ENCODE measurements at regions not wholly inside any gene's neighbourhood (a gene's known extent, or its start where the extent isn't known, plus 50 kb on each side); places are given as distances from the start of the nearest gene placed in this dataset.

DNA sequence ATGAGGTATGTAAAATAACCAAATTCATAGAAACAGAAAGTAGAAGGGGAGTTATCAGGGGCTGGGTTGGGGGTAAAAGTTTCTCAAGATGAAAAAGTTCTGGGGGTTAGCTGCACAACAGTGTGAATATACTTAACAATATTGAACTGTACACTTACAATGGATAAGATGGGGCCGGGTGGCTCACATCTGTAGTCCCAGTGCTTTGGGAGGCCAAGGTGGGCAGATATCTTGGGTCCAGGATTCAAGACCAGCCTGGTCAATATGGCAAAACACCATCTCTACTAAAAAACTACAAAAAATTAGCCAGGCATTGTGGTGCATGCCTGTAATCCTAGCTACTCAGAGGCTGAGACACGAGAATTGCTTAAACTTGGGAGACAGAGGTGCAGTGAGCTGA lies 274.3 kb downstream of the TJP1 start:
- Histone ChIP-seq H3K79me2 (ENCODE audit: insufficient read depth, low read length) (no peaks in the 10 kb centered on the region), H3K4me3 (ENCODE audit: low read depth in 1 of 2, low read length in 2 of 2) (no peak overlapping the region), H3K27ac (ENCODE audit: low read length) (no peak overlapping the region), H2AFZ (ENCODE audit: low read depth, low read length) (no peak overlapping the region), H3K4me2 (ENCODE audit: insufficient read depth, low read length) (no peak overlapping the region), H3K27me3 (ENCODE audit: insufficient read depth, low read length, poor library complexity) (no peaks in the 10 kb centered on the region), H3K9me3 (ENCODE audit: insufficient read depth, low read length, severe bottlenecking) (no peaks in the 10 kb centered on the region), H3K9ac (ENCODE audit: low read depth, low read length) (no peak overlapping the region), H4K20me1 (ENCODE audit: insufficient read depth, low read length) (no peaks in the 10 kb centered on the region), H3K36me3 (ENCODE audit: insufficient read depth, low read length) (no peaks in the 10 kb centered on the region), H3K4me1 (ENCODE audit: insufficient read depth, low read length) (no peaks in the 10 kb centered on the region)
- ATAC-seq (ENCODE audit: insufficient read depth, low read depth) = no peak
- no peak for DNase-seq
- TF ChIP-seq EZH2 (IDR thresholded peaks at IDR 0.05; ENCODE audit: borderline replicate concordance, low read depth, low read length, severe bottlenecking) = no peak
- TF ChIP-seq, protein P1, sequence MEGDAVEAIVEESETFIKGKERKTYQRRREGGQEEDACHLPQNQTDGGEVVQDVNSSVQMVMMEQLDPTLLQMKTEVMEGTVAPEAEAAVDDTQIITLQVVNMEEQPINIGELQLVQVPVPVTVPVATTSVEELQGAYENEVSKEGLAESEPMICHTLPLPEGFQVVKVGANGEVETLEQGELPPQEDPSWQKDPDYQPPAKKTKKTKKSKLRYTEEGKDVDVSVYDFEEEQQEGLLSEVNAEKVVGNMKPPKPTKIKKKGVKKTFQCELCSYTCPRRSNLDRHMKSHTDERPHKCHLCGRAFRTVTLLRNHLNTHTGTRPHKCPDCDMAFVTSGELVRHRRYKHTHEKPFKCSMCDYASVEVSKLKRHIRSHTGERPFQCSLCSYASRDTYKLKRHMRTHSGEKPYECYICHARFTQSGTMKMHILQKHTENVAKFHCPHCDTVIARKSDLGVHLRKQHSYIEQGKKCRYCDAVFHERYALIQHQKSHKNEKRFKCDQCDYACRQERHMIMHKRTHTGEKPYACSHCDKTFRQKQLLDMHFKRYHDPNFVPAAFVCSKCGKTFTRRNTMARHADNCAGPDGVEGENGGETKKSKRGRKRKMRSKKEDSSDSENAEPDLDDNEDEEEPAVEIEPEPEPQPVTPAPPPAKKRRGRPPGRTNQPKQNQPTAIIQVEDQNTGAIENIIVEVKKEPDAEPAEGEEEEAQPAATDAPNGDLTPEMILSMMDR (IDR thresholded peaks at IDR 0.05; ENCODE audit: borderline replicate concordance, extremely low read depth, low read length, poor library complexity, severe bottlenecking) = no peak

DNA sequence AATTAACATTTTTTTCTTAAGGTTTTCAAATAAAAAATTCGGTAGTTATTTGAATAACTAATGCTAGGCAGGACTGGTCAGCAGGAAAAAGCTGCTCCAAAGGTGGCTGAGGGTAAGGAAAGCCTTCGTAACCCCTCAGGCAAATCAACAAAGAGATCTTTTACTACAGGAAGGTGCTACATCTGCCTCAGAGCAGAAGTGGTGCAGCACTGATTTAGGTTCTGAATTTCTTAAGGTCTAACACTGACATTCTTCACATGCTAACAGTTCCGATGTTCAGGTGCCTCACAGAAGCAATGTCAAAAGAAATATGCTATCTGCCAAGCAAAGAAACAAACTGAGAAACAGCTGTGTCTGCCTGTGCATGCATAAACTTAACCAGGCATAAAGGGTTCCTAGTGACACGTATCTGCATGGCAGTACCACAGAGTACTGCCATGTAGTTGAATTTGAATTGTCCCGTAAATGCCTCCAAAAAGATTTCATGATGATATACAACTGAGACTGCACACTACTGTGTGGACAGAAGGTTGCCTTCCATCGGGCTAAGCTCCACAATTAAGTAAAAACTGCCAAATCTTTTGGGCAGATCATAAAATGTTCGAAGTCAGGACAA lies 275.0 kb upstream of the NSMCE3 start:
- Histone ChIP-seq H3K9me3 (ENCODE audit: insufficient read depth, low read length, severe bottlenecking) (no peaks in the 10 kb centered on the region), H2AFZ (ENCODE audit: low read depth, low read length) (no peak overlapping the region), H4K20me1 (ENCODE audit: insufficient read depth, low read length) (no peaks in the 10 kb centered on the region), H3K4me1 (ENCODE audit: insufficient read depth, low read length) (no peaks in the 10 kb centered on the region), H3K27me3 (ENCODE audit: insufficient read depth, low read length, poor library complexity) (no peaks in the 10 kb centered on the region), H3K9ac (ENCODE audit: low read depth, low read length) (no peak overlapping the region), H3K27ac (ENCODE audit: low read length) (no peak overlapping the region), H3K4me3 (ENCODE audit: low read depth in 1 of 2, low read length in 2 of 2) (no peak overlapping the region), H3K4me2 (ENCODE audit: insufficient read depth, low read length) (no peak overlapping the region), H3K79me2 (ENCODE audit: insufficient read depth, low read length) (no peaks in the 10 kb centered on the region), H3K36me3 (ENCODE audit: insufficient read depth, low read length) (no peaks in the 10 kb centered on the region)
- no peak for DNase-seq
- ATAC-seq (ENCODE audit: insufficient read depth, low read depth) = no peak
- TF ChIP-seq, protein P1 (IDR thresholded peaks at IDR 0.05; ENCODE audit: borderline replicate concordance, extremely low read depth, low read length, poor library complexity, severe bottlenecking) = no peak
- TF ChIP-seq EZH2 (IDR thresholded peaks at IDR 0.05; ENCODE audit: borderline replicate concordance, low read depth, low read length, severe bottlenecking) = no peak

DNA sequence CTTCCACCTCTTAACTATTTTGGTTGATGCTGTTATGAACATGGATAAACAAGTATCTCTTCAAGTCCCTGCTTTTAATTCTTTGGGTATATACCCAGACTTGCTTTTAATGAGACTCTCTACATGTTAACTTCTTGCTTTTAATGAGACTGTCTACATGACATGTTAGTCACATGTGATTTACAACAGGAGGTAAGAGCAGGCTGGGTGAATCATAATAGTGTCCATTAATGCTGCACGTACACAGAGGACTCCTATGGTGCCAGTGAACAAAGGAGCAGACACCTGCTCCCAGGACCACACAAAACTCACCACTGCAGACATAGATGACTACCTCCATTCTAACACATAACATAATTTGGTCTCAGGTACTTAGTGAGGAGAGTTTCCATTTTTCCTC lies 273.4 kb upstream of the NSMCE3 start:
- no peak overlapping the region for H3K4me2 ChIP-seq (ENCODE audit: insufficient read depth, low read length)
- H3K36me3 ChIP-seq (ENCODE audit: insufficient read depth, low read length) = no peaks in the 10 kb centered on the region
- H3K27me3 ChIP-seq (ENCODE audit: insufficient read depth, low read length, poor library complexity) = no peaks in the 10 kb centered on the region
- no peak overlapping the region for H3K9ac ChIP-seq (ENCODE audit: low read depth, low read length)
- H4K20me1 ChIP-seq (ENCODE audit: insufficient read depth, low read length) = no peaks in the 10 kb centered on the region
- H3K4me3 ChIP-seq (ENCODE audit: low read depth in 1 of 2, low read length in 2 of 2) = no peak overlapping the region
- H2AFZ ChIP-seq (ENCODE audit: low read depth, low read length) = no peak overlapping the region
- H3K79me2 ChIP-seq (ENCODE audit: insufficient read depth, low read length) = no peaks in the 10 kb centered on the region
- DNase-seq (no peak), ATAC-seq (ENCODE audit: insufficient read depth, low read depth) (no peak)
- H3K27ac ChIP-seq (ENCODE audit: low read length) = no peak overlapping the region
- no peaks in the 10 kb centered on the region for H3K4me1 ChIP-seq (ENCODE audit: insufficient read depth, low read length)
- H3K9me3 ChIP-seq (ENCODE audit: insufficient read depth, low read length, severe bottlenecking) = no peaks in the 10 kb centered on the region
- TF ChIP-seq, protein P1 (IDR thresholded peaks at IDR 0.05; ENCODE audit: borderline replicate concordance, extremely low read depth, low read length, poor library complexity, severe bottlenecking) = no peak
- TF ChIP-seq EZH2 (IDR thresholded peaks at IDR 0.05; ENCODE audit: borderline replicate concordance, low read depth, low read length, severe bottlenecking) = no peak
